ENCODE measurements at regions not wholly inside any gene's neighbourhood (a gene's known extent, or its start where the extent isn't known, plus 50 kb on each side); places are given as distances from the start of the nearest gene placed in this dataset.

DNA sequence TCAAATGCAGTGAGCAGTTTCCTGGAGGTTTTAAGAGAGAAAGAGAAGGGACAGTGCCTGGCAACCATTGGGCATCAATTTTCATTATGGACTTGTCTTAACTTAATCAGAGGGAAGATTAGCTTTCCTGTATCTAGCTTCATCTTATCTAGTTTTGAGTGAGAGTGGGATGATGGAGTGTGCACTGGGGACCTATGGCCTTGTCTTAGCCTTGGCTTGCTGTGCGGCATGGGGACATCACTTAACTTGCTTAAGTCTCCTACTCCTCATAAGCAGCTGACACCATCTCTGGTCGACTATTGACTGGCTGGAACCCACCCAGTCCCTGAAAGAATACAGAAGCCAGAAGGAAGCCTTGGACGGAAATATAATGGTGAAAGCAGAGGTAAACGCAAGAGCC, 344.0 kb downstream of the SOX11 start:
- TF ChIP-seq, protein P1, sequence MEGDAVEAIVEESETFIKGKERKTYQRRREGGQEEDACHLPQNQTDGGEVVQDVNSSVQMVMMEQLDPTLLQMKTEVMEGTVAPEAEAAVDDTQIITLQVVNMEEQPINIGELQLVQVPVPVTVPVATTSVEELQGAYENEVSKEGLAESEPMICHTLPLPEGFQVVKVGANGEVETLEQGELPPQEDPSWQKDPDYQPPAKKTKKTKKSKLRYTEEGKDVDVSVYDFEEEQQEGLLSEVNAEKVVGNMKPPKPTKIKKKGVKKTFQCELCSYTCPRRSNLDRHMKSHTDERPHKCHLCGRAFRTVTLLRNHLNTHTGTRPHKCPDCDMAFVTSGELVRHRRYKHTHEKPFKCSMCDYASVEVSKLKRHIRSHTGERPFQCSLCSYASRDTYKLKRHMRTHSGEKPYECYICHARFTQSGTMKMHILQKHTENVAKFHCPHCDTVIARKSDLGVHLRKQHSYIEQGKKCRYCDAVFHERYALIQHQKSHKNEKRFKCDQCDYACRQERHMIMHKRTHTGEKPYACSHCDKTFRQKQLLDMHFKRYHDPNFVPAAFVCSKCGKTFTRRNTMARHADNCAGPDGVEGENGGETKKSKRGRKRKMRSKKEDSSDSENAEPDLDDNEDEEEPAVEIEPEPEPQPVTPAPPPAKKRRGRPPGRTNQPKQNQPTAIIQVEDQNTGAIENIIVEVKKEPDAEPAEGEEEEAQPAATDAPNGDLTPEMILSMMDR (conservative IDR thresholded peaks at IDR 0.05): no peak
- no peak for TF ChIP-seq ZFX (IDR thresholded peaks at IDR 0.05)
